DOHH2 (cell line): ENCODE measurements at regions not wholly inside any gene's neighbourhood (a gene's known extent, or its start where the extent isn't known, plus 50 kb on each side); places are given as distances from the start of the nearest gene placed in this dataset.

Experiments used
- H3F3A ChIP-seq: fragments of 200-600 bp; sonication (generic), shearing (Covaris generic); 2 replicates; pipeline ENCODE4 v1.6.0; 2016; ENCODE audit warnings: antibody characterized with exemption, mild to moderate bottlenecking; ENCODE audit not compliant: control insufficient read depth, insufficient read depth
- H3K27ac ChIP-seq: fragments of 200-600 bp; sonication (generic); 2 replicates; pipeline ENCODE4 v1.5.1; 2014; ENCODE audit warnings: low read depth, mild to moderate bottlenecking, low read length, moderate library complexity
- H3K27me3 ChIP-seq: fragments of 200-600 bp; sonication (generic); 2 replicates; pipeline ENCODE4 v1.6.1; 2014; ENCODE audit warnings: mild to moderate bottlenecking, low read length, mixed read lengths; ENCODE audit not compliant: control insufficient read depth
- H3K36me3 ChIP-seq: fragments of 200-600 bp; sonication (generic); 2 replicates; pipeline ENCODE4 v1.6.1; 2014; ENCODE audit warnings: mild to moderate bottlenecking, low read length, moderate library complexity, mixed read lengths; ENCODE audit not compliant: control insufficient read depth
- H3K4me1 ChIP-seq: fragments of 200-600 bp; sonication (generic); 2 replicates; pipeline ENCODE4 v1.6.1; 2014; ENCODE audit warnings: mild to moderate bottlenecking, low read length, mixed read lengths; ENCODE audit not compliant: control insufficient read depth
- H3K4me2 ChIP-seq: fragments of 200-600 bp; sonication (generic); 2 replicates; pipeline ENCODE4 v1.6.0; 2014; ENCODE audit warnings: mild to moderate bottlenecking, low read length, moderate library complexity
- H3K4me3 ChIP-seq: fragments of 200-600 bp; sonication (generic); 2 replicates; pipeline ENCODE4 v1.5.1; 2014; ENCODE audit warnings: mild to moderate bottlenecking, low read length, mixed read lengths
- H3K79me2 ChIP-seq: fragments of 200-600 bp; sonication (generic); 2 replicates; pipeline ENCODE4 v1.6.1; 2014; ENCODE audit warnings: mild to moderate bottlenecking, low read length, mixed read lengths; ENCODE audit not compliant: control insufficient read depth
- H3K9me2 ChIP-seq: fragments of 200-600 bp; sonication (generic); replicated peaks from 2 replicates; pipeline ENCODE4 v1.6.1; 2014; ENCODE audit warnings: mild to moderate bottlenecking, low read length, mixed read lengths; ENCODE audit not compliant: control insufficient read depth
- H3K9me3 ChIP-seq: fragments of 200-600 bp; sonication (generic); 2 replicates; pipeline ENCODE4 v1.6.1; 2014; ENCODE audit warnings: antibody characterized with exemption, low read length, mixed read lengths; ENCODE audit not compliant: control insufficient read depth, insufficient read depth
- H4K20me1 ChIP-seq: fragments of 200-600 bp; sonication (generic); 2 replicates; pipeline ENCODE4 v1.6.0; 2014; ENCODE audit warnings: low read depth, mild to moderate bottlenecking, antibody characterized with exemption, low read length, moderate library complexity; ENCODE audit not compliant: control insufficient read depth, insufficient read depth
- EZH2phosphoT487 ChIP-seq: fragments of 200-600 bp; sonication (generic); IDR thresholded peaks from 2 replicates; pipeline ENCODE4 v1.6.1; 2017; ENCODE audit warnings: borderline replicate concordance, mild to moderate bottlenecking, antibody characterized with exemption, low read length, moderate library complexity, mixed read lengths
- TF ChIP-seq, protein P1 (sequence below): fragments of 200-600 bp; sonication (generic); IDR thresholded peaks from one replicate; pipeline ENCODE4 v1.5.1; 2014; ENCODE audit warnings: antibody characterized with exemption, mild to moderate bottlenecking, low read depth, low read length; ENCODE audit not compliant: poor library complexity, severe bottlenecking

DNA sequence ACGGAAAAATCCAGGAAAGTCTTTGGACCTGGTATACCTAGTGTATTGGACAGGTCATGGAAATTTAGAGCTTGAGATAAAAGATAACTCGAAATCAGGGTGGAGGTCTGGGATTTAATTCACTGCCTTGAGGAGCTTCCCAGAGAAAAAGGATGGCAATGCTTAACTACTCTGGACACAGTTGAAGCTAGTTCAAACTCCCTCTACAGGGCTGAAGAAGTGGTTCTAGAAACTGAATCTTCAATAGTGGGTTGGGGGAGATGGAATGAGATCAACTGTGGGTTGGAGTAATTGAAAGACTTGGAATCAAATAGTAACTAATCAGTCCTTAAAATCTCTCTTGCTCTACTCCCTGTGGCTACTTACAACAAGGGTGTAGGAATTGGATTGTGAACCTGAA is 600.1 kb downstream of the IRS1 start:
- no peak overlapping the region for H3K4me2 ChIP-seq
- no peaks in the 10 kb centered on the region for H3K79me2 ChIP-seq
- H3K9me2 ChIP-seq, result no peaks in the 10 kb centered on the region
- H3K36me3 ChIP-seq, result no peaks in the 10 kb centered on the region
- no peaks in the 10 kb centered on the region; the same call in 1 of the 2 replicates for H3K4me1 ChIP-seq
- H4K20me1 ChIP-seq, result no peaks in the 10 kb centered on the region
- H3K27me3 ChIP-seq, result no peaks in the 10 kb centered on the region
- no peaks in the 10 kb centered on the region for H3F3A ChIP-seq
- no peak overlapping the region for H3K27ac ChIP-seq
- no peaks in the 10 kb centered on the region for H3K9me3 ChIP-seq
- H3K4me3 ChIP-seq, result no peak overlapping the region
- TF ChIP-seq, protein P1, sequence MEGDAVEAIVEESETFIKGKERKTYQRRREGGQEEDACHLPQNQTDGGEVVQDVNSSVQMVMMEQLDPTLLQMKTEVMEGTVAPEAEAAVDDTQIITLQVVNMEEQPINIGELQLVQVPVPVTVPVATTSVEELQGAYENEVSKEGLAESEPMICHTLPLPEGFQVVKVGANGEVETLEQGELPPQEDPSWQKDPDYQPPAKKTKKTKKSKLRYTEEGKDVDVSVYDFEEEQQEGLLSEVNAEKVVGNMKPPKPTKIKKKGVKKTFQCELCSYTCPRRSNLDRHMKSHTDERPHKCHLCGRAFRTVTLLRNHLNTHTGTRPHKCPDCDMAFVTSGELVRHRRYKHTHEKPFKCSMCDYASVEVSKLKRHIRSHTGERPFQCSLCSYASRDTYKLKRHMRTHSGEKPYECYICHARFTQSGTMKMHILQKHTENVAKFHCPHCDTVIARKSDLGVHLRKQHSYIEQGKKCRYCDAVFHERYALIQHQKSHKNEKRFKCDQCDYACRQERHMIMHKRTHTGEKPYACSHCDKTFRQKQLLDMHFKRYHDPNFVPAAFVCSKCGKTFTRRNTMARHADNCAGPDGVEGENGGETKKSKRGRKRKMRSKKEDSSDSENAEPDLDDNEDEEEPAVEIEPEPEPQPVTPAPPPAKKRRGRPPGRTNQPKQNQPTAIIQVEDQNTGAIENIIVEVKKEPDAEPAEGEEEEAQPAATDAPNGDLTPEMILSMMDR, result no peak
- TF ChIP-seq EZH2phosphoT487, result no peak

GRCh38 chr2:226198956-226199355 is 600.7 kb downstream of the IRS1 start:
- H3K27ac ChIP-seq, result no peak overlapping the region
- no peak overlapping the region for H3K4me3 ChIP-seq
- H3K27me3 ChIP-seq, result no peaks in the 10 kb centered on the region
- H3K4me1 ChIP-seq, result no peaks in the 10 kb centered on the region
- no peak overlapping the region for H3K4me2 ChIP-seq
- no peaks in the 10 kb centered on the region for H3K9me3 ChIP-seq
- TF ChIP-seq, protein P1, result no peak
- TF ChIP-seq EZH2phosphoT487, result no peak
- H3K9me2 ChIP-seq, result no peaks in the 10 kb centered on the region
- no peaks in the 10 kb centered on the region for H4K20me1 ChIP-seq
- H3F3A ChIP-seq, result no peaks in the 10 kb centered on the region
- no peaks in the 10 kb centered on the region for H3K36me3 ChIP-seq
- H3K79me2 ChIP-seq, result no peaks in the 10 kb centered on the region

- Histone ChIP-seq H3K9me3 (no peaks in the 10 kb centered on the region), H3F3A (no peaks in the 10 kb centered on the region), H3K4me2 (no peak overlapping the region), H3K27ac (no peak overlapping the region), H3K4me3 (no peak overlapping the region), H3K36me3 (no peaks in the 10 kb centered on the region), H3K9me2 (no peaks in the 10 kb centered on the region), H4K20me1 (no peaks in the 10 kb centered on the region), H3K4me1 (no peaks in the 10 kb centered on the region), H3K27me3 (no peaks in the 10 kb centered on the region), H3K79me2 (no peaks in the 10 kb centered on the region)
- TF ChIP-seq, protein P1, result no peak
These were observed 609.0 kb downstream of the IRS1 start for GRCh38 chr2:226190479-226191252.
